ENCODE measurements at regions not wholly inside any gene's neighbourhood (a gene's known extent, or its start where the extent isn't known, plus 50 kb on each side); places are given as distances from the start of the nearest gene placed in this dataset.

- no peak for DNase-seq
Measured at GRCh38 chr2:238796223-238796885, 51.5 kb upstream of the TWIST2 start.

- no peak for DNase-seq
Measured at GRCh38 chr2:238797537-238797936, 50.3 kb upstream of the TWIST2 start.
